HCT116 (cell line): ENCODE measurements at regions not wholly inside any gene's neighbourhood (a gene's known extent, or its start where the extent isn't known, plus 50 kb on each side); places are given as distances from the start of the nearest gene placed in this dataset.

Experiments used
- ATAC-seq: fragments of 200-7000 bp; cut with Tn5 transposase; 2 replicates; pipeline ENCODE4 v1.9.1; 2020; ENCODE audit warnings: mild to moderate bottlenecking, moderate library complexity
- BruUV-seq: library from RNA; stranded (reverse); fragments of 400-500 nt; replicated peaks from 2 replicates; lab custom pipeline; 2021; lab: Mats Ljungman, UMichigan
- CTCF ChIA-PET: fragments of 300-600 bp; sonication (Branson Sonifier 250); formaldehyde crosslinking; loops from one replicate; lab custom pipeline; 2021; ENCODE audit warnings: antibody characterized with exemption; lab: Charles Lee
- POLR2A ChIA-PET: fragments of 300-600, 350-600 bp; sonication (Branson Sonifier 250); formaldehyde crosslinking; loops from one replicate; lab custom pipeline; 2021; ENCODE audit warnings: antibody characterized with exemption; lab: Charles Lee
- RAD21 ChIA-PET, 2 experiments: fragments of 300-600 bp; sonication (Branson Sonifier 250); formaldehyde crosslinking; loops; one replicate each; lab custom pipeline; 2023; ENCODE audit warnings: low total read pairs in 2 of 2; ENCODE audit not compliant: uncharacterized antibody in 2 of 2, unreplicated experiment in 2 of 2, low non-redundant PET in 1 of 2; lab: Charles Lee
- DNase-seq: peaks from one replicate; pipeline ENCODE4 v3.0.0-alpha.2; 2010; ENCODE audit warnings: low read depth, low spot score
- H2AFZ ChIP-seq: fragments of 200-600 bp; shearing (Covaris generic), sonication (generic); 2 replicates; pipeline ENCODE4 v1.6.1; 2017; ENCODE audit warnings: low read depth, mixed run types, mixed read lengths, antibody characterized with exemption, low read length; ENCODE audit not compliant: poor library complexity, severe bottlenecking
- H3K27ac ChIP-seq: 2 replicates; pipeline ENCODE4 v1.5.1; 2012; ENCODE audit warnings: low read depth, low read length
- H3K27me3 ChIP-seq: fragments of 200-600 bp; sonication (generic); 2 replicates; pipeline ENCODE4 v1.6.1; 2016; ENCODE audit warnings: mixed run types, low read length, mixed read lengths; ENCODE audit not compliant: insufficient read depth
- H3K36me3 ChIP-seq, 2 experiments: fragments of 200-500 bp in 1 of 2; fragments of 200-600 bp in 1 of 2; sonication (Bioruptor generic) in 1 of 2; sonication (generic) in 1 of 2; 2 replicates each; pipeline versions ENCODE4 v1.5.1 to v1.6.1; 2014 to 2016; ENCODE audit warnings: low read length in 2 of 2, inconsistent platforms in 1 of 2, mixed read lengths in 1 of 2, mixed run types in 1 of 2; ENCODE audit not compliant: insufficient read depth in 2 of 2, control insufficient read depth in 1 of 2
- H3K4me1 ChIP-seq, 2 experiments: fragments of 200-600 bp in 1 of 2; sonication (generic) in 1 of 2; 2 replicates each; pipeline versions ENCODE4 v1.5.1 to v1.6.1; 2012 to 2017; ENCODE audit warnings: low read length in 2 of 2, inconsistent platforms in 1 of 2, mild to moderate bottlenecking in 1 of 2, mixed read lengths in 1 of 2, mixed run types in 1 of 2, moderate library complexity in 1 of 2; ENCODE audit not compliant: insufficient read depth in 2 of 2, control insufficient read depth in 1 of 2
- H3K4me2 ChIP-seq: fragments of 200-600 bp; sonication (generic); 2 replicates; pipeline ENCODE4 v1.6.1; 2017; ENCODE audit warnings: mixed run types, low read length, mixed read lengths
- H3K4me3 ChIP-seq, 2 experiments: fragments of 200-600 bp in 1 of 2; sonication (generic) in 1 of 2; replicated peaks in 1 of 2; 2 replicates each; pipeline ENCODE4 v1.5.1; 2011 to 2016; ENCODE audit warnings: low read length in 2 of 2, control low read depth in 1 of 2, low read depth in 1 of 2, mild to moderate bottlenecking in 1 of 2, mixed read lengths in 1 of 2, mixed run types in 1 of 2
- H3K79me2 ChIP-seq: fragments of 200-600 bp; sonication (generic); 2 replicates; pipeline ENCODE4 v1.6.1; 2017; ENCODE audit warnings: mild to moderate bottlenecking, mixed run types, low read length, moderate library complexity, mixed read lengths; ENCODE audit not compliant: insufficient read depth
- H3K9ac ChIP-seq: fragments of 200-600 bp; sonication (generic); 2 replicates; pipeline ENCODE4 v1.6.1; 2016; ENCODE audit warnings: low read length, mixed read lengths
- H3K9me2 ChIP-seq: fragments of 200-600 bp; sonication (generic), shearing (Covaris generic); 2 replicates; pipeline ENCODE4 v1.6.1; 2017; ENCODE audit warnings: mixed run types, mild to moderate bottlenecking, moderate library complexity; ENCODE audit not compliant: insufficient read depth
- H3K9me3 ChIP-seq, 2 experiments: fragments of 200-500 bp in 1 of 2; fragments of 200-600 bp in 1 of 2; sonication (Bioruptor generic) in 1 of 2; sonication (generic) in 1 of 2; 2 replicates each; pipeline ENCODE4 v1.6.1; 2014 to 2017; ENCODE audit warnings: low read length in 2 of 2, mixed read lengths in 2 of 2, inconsistent platforms in 1 of 2, low read depth in 1 of 2, mild to moderate bottlenecking in 1 of 2, mixed run types in 1 of 2, moderate library complexity in 1 of 2; ENCODE audit not compliant: control insufficient read depth in 1 of 2, insufficient read depth in 1 of 2
- H4K20me1 ChIP-seq: fragments of 200-600 bp; sonication (generic), shearing (Covaris generic); 2 replicates; pipeline ENCODE4 v1.6.1; 2017; ENCODE audit warnings: mixed run types, mild to moderate bottlenecking, moderate library complexity; ENCODE audit not compliant: insufficient read depth
- CBX3 ChIP-seq: IDR thresholded peaks from 2 replicates; pipeline ENCODE4 v1.6.1; 2012; ENCODE audit warnings: low read depth
- CTCF ChIP-seq, 3 experiments: fragments of 200-600 bp in 1 of 3; sonication (generic) in 1 of 3; IDR thresholded peaks in 2 of 3; conservative IDR thresholded peaks in 1 of 3; 2 replicates each; pipeline ENCODE4 v1.5.1; 2012 to 2017; ENCODE audit warnings: low read depth in 2 of 3, low read length in 2 of 3, antibody characterized with exemption in 1 of 3, borderline replicate concordance in 1 of 3, control low read depth in 1 of 3, mild to moderate bottlenecking in 1 of 3, mixed read lengths in 1 of 3, mixed run types in 1 of 3, moderate library complexity in 1 of 3; ENCODE audit not compliant: insufficient read depth in 1 of 3
- EGR1 ChIP-seq: IDR thresholded peaks from 2 replicates; pipeline ENCODE4 v1.6.1; 2012; ENCODE audit warnings: low read depth
- EZH2phosphoT487 ChIP-seq: fragments of 200-600 bp; IDR thresholded peaks from 2 replicates; pipeline ENCODE4 v1.6.1; 2018; ENCODE audit warnings: antibody characterized with exemption, borderline replicate concordance
- FOSL1 ChIP-seq: IDR thresholded peaks from 2 replicates; pipeline ENCODE4 v1.6.1; 2012; ENCODE audit warnings: low read depth
- JUND ChIP-seq: IDR thresholded peaks from 2 replicates; pipeline ENCODE4 v1.6.1; 2012
- POLR2A ChIP-seq: IDR thresholded peaks from 2 replicates; pipeline ENCODE4 v1.7.0; 2011; ENCODE audit warnings: borderline replicate concordance; ENCODE audit not compliant: insufficient read depth, insufficient read length; ENCODE audit errors: extremely low read depth
- RAD21 ChIP-seq: IDR thresholded peaks from 2 replicates; pipeline ENCODE4 v1.6.1; 2012; ENCODE audit warnings: low read depth, mild to moderate bottlenecking
- REST ChIP-seq: IDR thresholded peaks from 2 replicates; pipeline ENCODE4 v1.6.1; 2012; ENCODE audit warnings: low read depth
- SIN3A ChIP-seq: IDR thresholded peaks from 2 replicates; pipeline ENCODE4 v1.6.1; 2012; ENCODE audit warnings: low read depth
- SP1 ChIP-seq: IDR thresholded peaks from 2 replicates; pipeline ENCODE4 v1.6.1; 2012; ENCODE audit warnings: low read depth
- SRF ChIP-seq: IDR thresholded peaks from 2 replicates; pipeline ENCODE4 v1.6.1; 2012; ENCODE audit warnings: low read depth
- TCF7L2 ChIP-seq: IDR thresholded peaks from 2 replicates; pipeline ENCODE4 v1.7.0; 2011; ENCODE audit warnings: borderline replicate concordance, inconsistent platforms; ENCODE audit not compliant: insufficient read depth, insufficient read length; ENCODE audit errors: extremely low read depth
- ZNF274 ChIP-seq: fragments of 200-500 bp; sonication (Bioruptor generic); IDR thresholded peaks from 2 replicates; pipeline ENCODE4 v1.6.1; 2014; ENCODE audit warnings: mild to moderate bottlenecking, low read depth, low read length, inconsistent platforms
- intact Hi-C: fragments of 100-400 bp; cut with micrococcal nuclease; formaldehyde crosslinking; loops from 2 replicates; pipeline ENCODE4 v1.10.0; 2022
- TF ChIP-seq, protein P1 (sequence below): IDR thresholded peaks from 2 replicates; pipeline ENCODE4 v1.6.1; 2011; ENCODE audit warnings: mild to moderate bottlenecking, low read length, moderate library complexity; ENCODE audit not compliant: insufficient replicate concordance; ENCODE audit errors: extremely low read depth
- TF ChIP-seq, protein P2 (sequence below): IDR thresholded peaks from 2 replicates; pipeline ENCODE4 v1.6.1; 2012

GRCh38 chr11:71355281-71355680 is 92.9 kb downstream of the DHCR7 start:
- ChIA-PET CTCF (no interaction called here), POLR2A (no interaction called here), RAD21 (no interaction called here)
- no peaks in the 10 kb centered on the region for H3K36me3 ChIP-seq
- BruUV-seq = no TSS peak
- no peak overlapping the region for H3K4me2 ChIP-seq
- TF ChIP-seq ZNF274 (no peak), TCF7L2 (no peak), RAD21 (no peak), SIN3A (no peak), SRF (no peak), EGR1 (no peak), REST (no peak), CBX3 (no peak), FOSL1 (no peak), CTCF (IDR thresholded peaks at IDR 0.05 in 2 of 3, conservative IDR thresholded peaks at IDR 0.05 in 1 of 3; ENCODE audit: borderline replicate concordance in 1 of 3, insufficient read depth in 1 of 3, low read depth in 2 of 3, low read length in 2 of 3) (no peak), JUND (no peak), POLR2A (no peak), EZH2phosphoT487 (no peak), SP1 (no peak)
- TF ChIP-seq, protein P1, sequence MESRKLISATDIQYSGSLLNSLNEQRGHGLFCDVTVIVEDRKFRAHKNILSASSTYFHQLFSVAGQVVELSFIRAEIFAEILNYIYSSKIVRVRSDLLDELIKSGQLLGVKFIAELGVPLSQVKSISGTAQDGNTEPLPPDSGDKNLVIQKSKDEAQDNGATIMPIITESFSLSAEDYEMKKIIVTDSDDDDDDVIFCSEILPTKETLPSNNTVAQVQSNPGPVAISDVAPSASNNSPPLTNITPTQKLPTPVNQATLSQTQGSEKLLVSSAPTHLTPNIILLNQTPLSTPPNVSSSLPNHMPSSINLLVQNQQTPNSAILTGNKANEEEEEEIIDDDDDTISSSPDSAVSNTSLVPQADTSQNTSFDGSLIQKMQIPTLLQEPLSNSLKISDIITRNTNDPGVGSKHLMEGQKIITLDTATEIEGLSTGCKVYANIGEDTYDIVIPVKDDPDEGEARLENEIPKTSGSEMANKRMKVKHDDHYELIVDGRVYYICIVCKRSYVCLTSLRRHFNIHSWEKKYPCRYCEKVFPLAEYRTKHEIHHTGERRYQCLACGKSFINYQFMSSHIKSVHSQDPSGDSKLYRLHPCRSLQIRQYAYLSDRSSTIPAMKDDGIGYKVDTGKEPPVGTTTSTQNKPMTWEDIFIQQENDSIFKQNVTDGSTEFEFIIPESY = no peak
- TF ChIP-seq, protein P2, sequence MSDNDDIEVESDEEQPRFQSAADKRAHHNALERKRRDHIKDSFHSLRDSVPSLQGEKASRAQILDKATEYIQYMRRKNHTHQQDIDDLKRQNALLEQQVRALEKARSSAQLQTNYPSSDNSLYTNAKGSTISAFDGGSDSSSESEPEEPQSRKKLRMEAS = no peak
- no peaks in the 10 kb centered on the region for H3K4me1 ChIP-seq
- peaks cover 28% of the 10 kb centered on the region; the same call in 1 of the 2 replicates for H3K27me3 ChIP-seq
- no peak for DNase-seq
- no peaks in the 10 kb centered on the region for H3K9me2 ChIP-seq
- intact Hi-C loops = no loop called here
- H3K9ac ChIP-seq = no peak overlapping the region
- H2AFZ ChIP-seq = no peak overlapping the region
- no peaks in the 10 kb centered on the region for H3K79me2 ChIP-seq
- H4K20me1 ChIP-seq = no peaks in the 10 kb centered on the region
- no peak overlapping the region for H3K27ac ChIP-seq
- ATAC-seq = no peak
- H3K4me3 ChIP-seq = no peak overlapping the region
- no peaks in the 10 kb centered on the region for H3K9me3 ChIP-seq
